HUES48 (cell line): ENCODE measurements at regions not wholly inside any gene's neighbourhood (a gene's known extent, or its start where the extent isn't known, plus 50 kb on each side); places are given as distances from the start of the nearest gene placed in this dataset.

ENCODE experiments used
- H3K27ac ChIP-seq: one replicate; pipeline ENCODE4 v1.7.0; 2013; ENCODE audit warnings: low read depth, low read length, inconsistent platforms
- H3K27me3 ChIP-seq: 2 replicates; pipeline ENCODE4 v1.6.1; 2013; ENCODE audit warnings: mild to moderate bottlenecking, low read length; ENCODE audit not compliant: control insufficient read depth, insufficient read depth
- H3K36me3 ChIP-seq: 2 replicates; pipeline ENCODE4 v1.6.1; 2013; ENCODE audit warnings: low read length; ENCODE audit not compliant: control insufficient read depth, insufficient read depth
- H3K4me1 ChIP-seq: 2 replicates; pipeline ENCODE4 v1.6.1; 2013; ENCODE audit warnings: mild to moderate bottlenecking, low read length; ENCODE audit not compliant: control insufficient read depth, insufficient read depth
- H3K4me3 ChIP-seq: 2 replicates; pipeline ENCODE4 v1.5.1; 2013; ENCODE audit warnings: mild to moderate bottlenecking, low read depth, low read length
- H3K9ac ChIP-seq: 2 replicates; pipeline ENCODE4 v1.6.1; 2013; ENCODE audit warnings: mild to moderate bottlenecking, low read depth, low read length, moderate library complexity
- H3K9me3 ChIP-seq: 2 replicates; pipeline ENCODE4 v1.6.1; 2013; ENCODE audit warnings: low read length; ENCODE audit not compliant: control insufficient read depth, insufficient read depth

DNA sequence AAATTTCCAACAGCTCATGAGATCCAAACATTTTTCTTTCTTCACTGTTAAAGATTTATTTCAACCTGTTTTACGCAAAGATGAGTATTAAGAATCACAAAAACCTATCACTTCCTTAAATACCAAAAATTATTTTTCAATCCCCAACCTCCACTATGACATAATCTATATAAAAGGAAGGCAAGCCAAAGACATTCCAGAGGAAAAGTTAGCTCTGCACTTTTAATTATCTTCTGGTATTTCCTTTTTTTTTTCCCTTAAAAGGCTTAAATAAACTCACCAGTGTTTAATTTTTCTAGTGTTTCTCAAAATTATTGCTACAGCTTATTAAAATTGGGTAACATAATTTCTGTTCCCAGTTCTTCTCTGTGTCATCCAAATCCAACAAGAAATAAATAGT lies 75.9 kb downstream of the BMP4 start:
- Histone ChIP-seq H3K4me1 (no peaks in the 10 kb centered on the region), H3K36me3 (no peaks in the 10 kb centered on the region), H3K9me3 (no peaks in the 10 kb centered on the region), H3K9ac (no peak overlapping the region), H3K27ac (no peak overlapping the region), H3K27me3 (no peaks in the 10 kb centered on the region), H3K4me3 (no peak overlapping the region)

- Histone ChIP-seq H3K27ac (no peak overlapping the region), H3K9ac (no peak overlapping the region), H3K4me1 (no peaks in the 10 kb centered on the region), H3K27me3 (no peaks in the 10 kb centered on the region), H3K9me3 (no peaks in the 10 kb centered on the region), H3K36me3 (no peaks in the 10 kb centered on the region), H3K4me3 (no peak overlapping the region)
These were observed 76.9 kb downstream of the BMP4 start for GRCh38 chr14:53879747-53880146.

GRCh38 chr14:53879022-53879686 lies 77.5 kb downstream of the BMP4 start:
- no peak overlapping the region for H3K27ac ChIP-seq
- no peak overlapping the region for H3K9ac ChIP-seq
- no peaks in the 10 kb centered on the region for H3K36me3 ChIP-seq
- no peaks in the 10 kb centered on the region for H3K4me1 ChIP-seq
- no peaks in the 10 kb centered on the region for H3K9me3 ChIP-seq
- no peak overlapping the region for H3K4me3 ChIP-seq
- no peaks in the 10 kb centered on the region for H3K27me3 ChIP-seq

- no peak overlapping the region for H3K4me3 ChIP-seq
- H3K36me3 ChIP-seq: no peaks in the 10 kb centered on the region
- no peaks in the 10 kb centered on the region for H3K9me3 ChIP-seq
- H3K9ac ChIP-seq: no peak overlapping the region
- no peaks in the 10 kb centered on the region for H3K4me1 ChIP-seq
- H3K27ac ChIP-seq: no peak overlapping the region
- H3K27me3 ChIP-seq: no peaks in the 10 kb centered on the region
These were observed 81.2 kb downstream of the BMP4 start for GRCh38 chr14:53875324-53875897.

DNA sequence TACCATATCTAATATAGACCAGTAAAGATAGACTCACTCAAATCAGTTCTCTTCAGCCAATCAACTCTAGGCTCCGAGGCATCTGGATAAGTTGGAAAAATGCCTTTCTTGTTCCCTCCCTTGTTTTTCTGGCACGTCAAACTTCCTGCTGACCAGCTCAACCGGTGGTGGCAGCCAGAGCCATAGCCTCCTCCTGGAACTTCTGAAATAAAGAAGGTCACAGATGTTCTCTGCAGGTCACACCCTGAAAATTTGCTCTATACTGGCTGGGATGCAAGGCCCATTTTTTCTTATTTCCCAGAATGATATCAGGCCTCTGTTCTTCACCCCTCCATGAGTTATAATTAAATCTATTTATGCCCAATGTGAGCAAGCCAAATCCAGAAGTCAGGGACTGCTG lies 81.9 kb downstream of the BMP4 start:
- no peaks in the 10 kb centered on the region for H3K27me3 ChIP-seq
- H3K27ac ChIP-seq: no peak overlapping the region
- H3K9me3 ChIP-seq: no peaks in the 10 kb centered on the region
- no peak overlapping the region for H3K4me3 ChIP-seq
- no peak overlapping the region for H3K9ac ChIP-seq
- no peaks in the 10 kb centered on the region for H3K4me1 ChIP-seq
- H3K36me3 ChIP-seq: no peaks in the 10 kb centered on the region

DNA sequence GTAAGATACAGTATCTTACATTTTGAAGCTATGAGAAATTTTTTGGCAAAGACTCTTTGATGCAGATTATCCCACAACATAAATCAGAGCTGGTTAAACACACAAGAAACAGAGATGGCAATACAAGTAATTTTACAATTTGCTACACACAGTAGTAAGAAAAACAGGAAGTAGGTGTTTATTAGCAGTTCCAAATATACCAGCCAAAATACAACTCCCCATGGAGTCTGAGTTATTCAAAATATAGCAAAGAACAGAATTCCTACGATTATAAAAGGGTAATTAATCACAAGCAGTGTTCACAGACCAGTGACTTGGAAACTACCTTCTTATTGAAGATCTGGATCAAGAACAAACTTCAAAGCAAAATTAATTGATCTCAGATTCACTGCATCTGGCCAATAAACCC lies 83.9 kb downstream of the BMP4 start:
- H3K27me3 ChIP-seq: no peaks in the 10 kb centered on the region
- no peak overlapping the region for H3K27ac ChIP-seq
- no peak overlapping the region for H3K9ac ChIP-seq
- no peaks in the 10 kb centered on the region for H3K9me3 ChIP-seq
- H3K4me3 ChIP-seq: no peak overlapping the region
- H3K36me3 ChIP-seq: no peaks in the 10 kb centered on the region
- no peaks in the 10 kb centered on the region for H3K4me1 ChIP-seq

- Histone ChIP-seq H3K36me3 (no peaks in the 10 kb centered on the region), H3K27ac (no peak overlapping the region), H3K4me1 (no peaks in the 10 kb centered on the region), H3K4me3 (no peak overlapping the region), H3K9ac (no peak overlapping the region), H3K27me3 (no peaks in the 10 kb centered on the region), H3K9me3 (no peaks in the 10 kb centered on the region)
These were observed 84.7 kb downstream of the BMP4 start for GRCh38 chr14:53871951-53872350.

- H3K27me3 ChIP-seq: no peaks in the 10 kb centered on the region
- no peak overlapping the region for H3K9ac ChIP-seq
- no peaks in the 10 kb centered on the region for H3K36me3 ChIP-seq
- H3K4me3 ChIP-seq: no peak overlapping the region
- no peaks in the 10 kb centered on the region for H3K4me1 ChIP-seq
- H3K27ac ChIP-seq: no peak overlapping the region
- H3K9me3 ChIP-seq: no peaks in the 10 kb centered on the region
These were observed 85.6 kb downstream of the BMP4 start for GRCh38 chr14:53871011-53871410.

DNA sequence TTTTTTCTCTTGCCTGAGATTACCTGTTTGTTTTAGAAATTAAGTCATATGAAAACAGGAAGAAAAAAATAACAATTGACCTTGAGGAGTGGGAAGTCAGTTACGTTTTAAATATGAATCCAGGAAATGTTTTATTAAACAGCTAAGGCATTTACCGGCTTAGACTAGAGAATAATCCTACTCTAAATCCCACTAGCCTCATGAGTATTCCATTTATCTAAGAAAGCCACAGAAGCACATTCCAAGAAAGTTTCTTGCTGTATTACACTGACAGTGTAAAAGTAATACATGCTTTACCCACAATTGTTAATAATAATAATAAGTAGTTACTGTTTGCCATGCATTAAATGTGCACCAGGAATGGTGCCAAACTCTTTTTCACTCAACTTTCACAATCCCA lies 90.9 kb downstream of the BMP4 start:
- H3K4me1 ChIP-seq: no peaks in the 10 kb centered on the region
- no peaks in the 10 kb centered on the region for H3K27me3 ChIP-seq
- no peak overlapping the region for H3K4me3 ChIP-seq
- no peak overlapping the region for H3K9ac ChIP-seq
- H3K9me3 ChIP-seq: no peaks in the 10 kb centered on the region
- no peaks in the 10 kb centered on the region for H3K36me3 ChIP-seq
- no peak overlapping the region for H3K27ac ChIP-seq

DNA sequence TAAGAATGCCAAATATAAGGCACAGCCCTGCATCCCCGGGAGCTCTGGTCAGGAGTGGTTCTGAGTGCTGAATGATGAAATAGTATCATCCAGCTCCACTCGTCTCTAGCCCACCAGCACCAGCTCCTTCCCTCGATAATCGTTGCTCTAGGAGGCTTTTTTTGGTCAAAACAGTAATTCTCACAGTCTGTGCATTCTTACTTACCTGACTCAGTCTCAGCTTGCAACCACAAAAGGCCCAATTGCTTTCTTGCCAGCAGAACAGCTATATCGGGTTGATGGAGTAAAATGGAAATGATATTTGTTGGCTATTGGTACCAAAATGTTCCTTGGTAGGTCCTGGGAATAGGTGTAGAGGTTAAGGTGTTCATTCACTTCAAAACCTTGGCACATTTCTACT lies 94.8 kb downstream of the BMP4 start:
- no peaks in the 10 kb centered on the region for H3K4me1 ChIP-seq
- no peak overlapping the region for H3K9ac ChIP-seq
- H3K4me3 ChIP-seq: no peak overlapping the region
- no peaks in the 10 kb centered on the region for H3K36me3 ChIP-seq
- H3K9me3 ChIP-seq: no peaks in the 10 kb centered on the region
- no peaks in the 10 kb centered on the region for H3K27me3 ChIP-seq
- no peak overlapping the region for H3K27ac ChIP-seq

- H3K9me3 ChIP-seq: no peaks in the 10 kb centered on the region
- H3K27ac ChIP-seq: no peak overlapping the region
- no peaks in the 10 kb centered on the region for H3K36me3 ChIP-seq
- no peaks in the 10 kb centered on the region for H3K27me3 ChIP-seq
- H3K4me1 ChIP-seq: no peaks in the 10 kb centered on the region
- H3K4me3 ChIP-seq: no peak overlapping the region
- H3K9ac ChIP-seq: no peak overlapping the region
These were observed 98.3 kb downstream of the BMP4 start for GRCh38 chr14:53858345-53858684.
